Vagina (tissue), 2 donors: ENCODE measurements at regions not wholly inside any gene's neighbourhood (a gene's known extent, or its start where the extent isn't known, plus 50 kb on each side); places are given as distances from the start of the nearest gene placed in this dataset.

Experiments used
- CTCF ChIP-seq, 3 experiments: fragments of 450-650 bp in 2 of 3; fragments of 200-600 bp in 1 of 3; sonication (generic) in 1 of 3; IDR thresholded peaks; one replicate each; pipeline ENCODE4 v1.5.1; 2017 to 2019; ENCODE audit warnings: antibody characterized with exemption in 3 of 3, mild to moderate bottlenecking in 2 of 3, moderate library complexity in 2 of 3
- POLR2A ChIP-seq, 2 donors: fragments of 450-650 bp; IDR thresholded peaks; one replicate each; pipeline ENCODE4 v1.6.1; 2017; ENCODE audit warnings: antibody characterized with exemption in 2 of 2, mild to moderate bottlenecking in 2 of 2, moderate library complexity in 2 of 2
- POLR2AphosphoS5 ChIP-seq, 2 donors: sonication (generic); formaldehyde crosslinking; IDR thresholded peaks; one replicate each; pipeline ENCODE4 v1.9.0; 2017; ENCODE audit warnings: antibody characterized with exemption in 2 of 2, mild to moderate bottlenecking in 2 of 2, low read depth in 1 of 2; ENCODE audit not compliant: insufficient read depth in 1 of 2

- TF ChIP-seq CTCF (IDR thresholded peaks at IDR 0.05) (no peak), POLR2AphosphoS5 (IDR thresholded peaks at IDR 0.05; ENCODE audit: insufficient read depth in 1 of 2, low read depth in 1 of 2) (no peak), POLR2A (IDR thresholded peaks at IDR 0.05) (no peak)
These were observed 125.6 kb upstream of the HABP2 start for GRCh38 chr10:113427236-113427735.
